NCI-H82 (cell line): ENCODE measurements at regions not wholly inside any gene's neighbourhood (a gene's known extent, or its start where the extent isn't known, plus 50 kb on each side); places are given as distances from the start of the nearest gene placed in this dataset.

Experiments
- DNase-seq: peaks from one replicate; lab custom pipeline; 2025; lab: John Stamatoyannopoulos, UW

GRCh38 chr4:126686491-126686890, 946.3 kb upstream of the INTU start:
- DNase-seq = no peak

GRCh38 chr4:126687655-126688358, 945.0 kb upstream of the INTU start:
- DNase-seq = no peak

- no peak for DNase-seq
Observed at GRCh38 chr4:126691797-126692196, 941.0 kb upstream of the INTU start.

- no peak for DNase-seq
Observed at GRCh38 chr4:126697748-126698147, 935.0 kb upstream of the INTU start.

- no peak for DNase-seq
Observed at GRCh38 chr4:126698224-126698623, 934.5 kb upstream of the INTU start.

- no peak for DNase-seq
Observed at GRCh38 chr4:126701756-126702155, 931.0 kb upstream of the INTU start.

GRCh38 chr4:126702747-126703146, 930.0 kb upstream of the INTU start:
- no peak for DNase-seq

- no peak for DNase-seq
Observed at GRCh38 chr4:126705266-126705665, 927.5 kb upstream of the INTU start.

- no peak for DNase-seq
Observed at GRCh38 chr4:126708716-126709115, 924.0 kb upstream of the INTU start.

GRCh38 chr4:126710935-126711334, 921.8 kb upstream of the INTU start:
- no peak for DNase-seq

- DNase-seq = no peak
Observed at GRCh38 chr4:126715067-126715466, 917.7 kb upstream of the INTU start.

GRCh38 chr4:126715681-126716080, 917.1 kb upstream of the INTU start:
- no peak for DNase-seq

GRCh38 chr4:126718136-126718535, 914.6 kb upstream of the INTU start:
- DNase-seq = no peak

- no peak for DNase-seq
Observed at GRCh38 chr4:126719852-126720251, 912.9 kb upstream of the INTU start.

- DNase-seq = peak; percentile 44
Observed at GRCh38 chr4:126725906-126726305, 906.9 kb upstream of the INTU start.

- DNase-seq = no peak
Observed at GRCh38 chr4:126727461-126727860, 905.3 kb upstream of the INTU start.

- no peak for DNase-seq
Observed at GRCh38 chr4:126731062-126731461, 901.7 kb upstream of the INTU start.

GRCh38 chr4:126733301-126733700, 899.5 kb upstream of the INTU start:
- no peak for DNase-seq

GRCh38 chr4:126734465-126734864, 898.3 kb upstream of the INTU start:
- no peak for DNase-seq

- DNase-seq = no peak
Observed at GRCh38 chr4:126735294-126736132, 897.2 kb upstream of the INTU start.

GRCh38 chr4:126736133-126736518, 896.6 kb upstream of the INTU start:
- DNase-seq = no peak

GRCh38 chr4:126737899-126738526, 894.7 kb upstream of the INTU start:
- DNase-seq = no peak

GRCh38 chr4:126738527-126738923, 894.2 kb upstream of the INTU start:
- no peak for DNase-seq
